ENCODE measurements at regions not wholly inside any gene's neighbourhood (a gene's known extent, or its start where the extent isn't known, plus 50 kb on each side); places are given as distances from the start of the nearest gene placed in this dataset.

DNA sequence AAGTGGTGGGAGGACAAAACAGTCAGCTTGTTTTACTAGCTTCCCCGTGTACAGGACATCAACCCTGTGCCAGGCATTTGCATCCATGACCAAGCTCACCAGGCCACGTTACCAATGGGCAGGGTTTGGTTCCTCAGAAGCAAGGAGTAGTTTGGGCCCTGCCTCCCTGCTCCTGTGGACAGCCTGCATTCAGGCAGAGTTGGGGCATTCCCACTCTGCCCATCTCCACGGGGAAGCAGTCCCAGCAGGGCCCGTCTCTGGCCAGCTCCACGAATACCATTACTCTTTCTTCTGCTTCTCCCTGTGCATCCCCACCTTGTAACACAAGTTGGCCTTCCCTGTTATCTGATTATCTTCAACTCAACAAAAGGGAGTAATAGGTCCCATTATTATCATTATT is 54.0 kb upstream of the RIOK3 start:
- H3K9me3 Mint-ChIP-seq, result no peaks in the 10 kb centered on the region
- H4K91ac ChIP-seq (ENCODE audit: insufficient read length, low read depth, low read length), result no peak overlapping the region
- H4K5ac ChIP-seq (ENCODE audit: insufficient read length, low read depth, low read length), result no peak overlapping the region
- no peaks in the 10 kb centered on the region for H3K79me1 ChIP-seq (ENCODE audit: insufficient read depth, low read depth, low read length, poor library complexity, severe bottlenecking)
- H2BK20ac ChIP-seq (ENCODE audit: low read depth, low read length, poor library complexity, severe bottlenecking), result no peak overlapping the region
- H2BK5ac ChIP-seq (ENCODE audit: insufficient read length, low read length), result no peak overlapping the region
- H3K79me2 ChIP-seq (ENCODE audit: insufficient read depth, low read length), result no peaks in the 10 kb centered on the region
- H3K27ac Mint-ChIP-seq, result no peak overlapping the region; a peak in 1 of 7 replicates
- H2BK15ac ChIP-seq (ENCODE audit: low read depth, low read length), result no peak overlapping the region
- peaks cover 26 to 28% of the 10 kb centered on the region in 2 experiments for H3K4me1 Mint-ChIP-seq
- no peak overlapping the region for H3K4me2 ChIP-seq (ENCODE audit: insufficient read depth, insufficient read length, low read length)
- H3K4me3 Mint-ChIP-seq, result no peak overlapping the region
- no peak for DNase-seq
- H3K27me3 Mint-ChIP-seq (ENCODE audit: low read depth), result no peaks in the 10 kb centered on the region
- no CpG with 5 or more reads among the region's 5 CpGs for WGBS (ENCODE audit: extremely low coverage, insufficient read length, low lambda C conversion rate)
- no peak overlapping the region for H3K14ac ChIP-seq (ENCODE audit: insufficient read depth, low read length)
- no peak overlapping the region for H2BK120ac ChIP-seq (ENCODE audit: low read depth, low read length, poor library complexity, severe bottlenecking)
- H3K4me1 ChIP-seq (ENCODE audit: insufficient read depth, low read length), result no peaks in the 10 kb centered on the region; the same call in 1 of the 2 replicates
- H3K36me3 Mint-ChIP-seq (ENCODE audit: insufficient read depth in 1 of 3, low read depth in 3 of 3), result peaks cover 3 to 7% (median 6%) of the 10 kb centered on the region in 3 experiments; a peak in 4 of 7 replicates
- H3K9ac ChIP-seq (ENCODE audit: extremely low read depth, insufficient read length, low read length), result no peak overlapping the region
- no peak overlapping the region for H3K27ac ChIP-seq (ENCODE audit: insufficient read length, low read depth, low read length)
- no peak overlapping the region for H4K8ac ChIP-seq (replicated peaks; ENCODE audit: insufficient read length, low read depth, low read length)
- no peak overlapping the region for H3K23ac ChIP-seq (ENCODE audit: insufficient read length, low read depth, low read length)
- H3K4ac ChIP-seq (ENCODE audit: low read depth, low read length), result no peak overlapping the region
- no peak overlapping the region for H3K18ac ChIP-seq (ENCODE audit: insufficient read length, low read depth, low read length)
- no peak overlapping the region for H3K56ac ChIP-seq (ENCODE audit: insufficient read length, low read depth, low read length)
- H4K20me1 ChIP-seq (ENCODE audit: control insufficient read depth, insufficient read depth, insufficient read length), result no peaks in the 10 kb centered on the region
- H3K23me2 ChIP-seq (ENCODE audit: insufficient read length, low read depth, low read length, poor library complexity, severe bottlenecking), result no peaks in the 10 kb centered on the region
- no peak overlapping the region for H3T11ph ChIP-seq (ENCODE audit: low read length)
- TF ChIP-seq, protein P1, sequence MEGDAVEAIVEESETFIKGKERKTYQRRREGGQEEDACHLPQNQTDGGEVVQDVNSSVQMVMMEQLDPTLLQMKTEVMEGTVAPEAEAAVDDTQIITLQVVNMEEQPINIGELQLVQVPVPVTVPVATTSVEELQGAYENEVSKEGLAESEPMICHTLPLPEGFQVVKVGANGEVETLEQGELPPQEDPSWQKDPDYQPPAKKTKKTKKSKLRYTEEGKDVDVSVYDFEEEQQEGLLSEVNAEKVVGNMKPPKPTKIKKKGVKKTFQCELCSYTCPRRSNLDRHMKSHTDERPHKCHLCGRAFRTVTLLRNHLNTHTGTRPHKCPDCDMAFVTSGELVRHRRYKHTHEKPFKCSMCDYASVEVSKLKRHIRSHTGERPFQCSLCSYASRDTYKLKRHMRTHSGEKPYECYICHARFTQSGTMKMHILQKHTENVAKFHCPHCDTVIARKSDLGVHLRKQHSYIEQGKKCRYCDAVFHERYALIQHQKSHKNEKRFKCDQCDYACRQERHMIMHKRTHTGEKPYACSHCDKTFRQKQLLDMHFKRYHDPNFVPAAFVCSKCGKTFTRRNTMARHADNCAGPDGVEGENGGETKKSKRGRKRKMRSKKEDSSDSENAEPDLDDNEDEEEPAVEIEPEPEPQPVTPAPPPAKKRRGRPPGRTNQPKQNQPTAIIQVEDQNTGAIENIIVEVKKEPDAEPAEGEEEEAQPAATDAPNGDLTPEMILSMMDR (conservative IDR thresholded peaks at IDR 0.05), result no peak
- no peak overlapping the region for H2BK12ac ChIP-seq (ENCODE audit: insufficient read length, low read depth, low read length)
- H3K9me3 ChIP-seq (ENCODE audit: control insufficient read depth, low read depth, low read length), result no peaks in the 10 kb centered on the region
- H3K27me3 ChIP-seq (ENCODE audit: insufficient read depth, low read length), result no peaks in the 10 kb centered on the region
- H2AK5ac ChIP-seq (ENCODE audit: insufficient read length, low read length), result no peak overlapping the region
- no peak overlapping the region for H2AFZ ChIP-seq (ENCODE audit: low read length)
